Mesenchymal stem cell (in vitro differentiated cells and primary cell): ENCODE measurements at regions not wholly inside any gene's neighbourhood (a gene's known extent, or its start where the extent isn't known, plus 50 kb on each side); places are given as distances from the start of the nearest gene placed in this dataset.

Source experiments
- DNase-seq: peaks from one replicate; pipeline ENCODE4 v3.0.0-alpha.2; 2013
- H2AFZ ChIP-seq: one replicate; pipeline ENCODE4 v1.6.1; 2013; ENCODE audit warnings: low read depth, mild to moderate bottlenecking, control low read depth, inconsistent platforms, low read length, moderate library complexity
- H2AK5ac ChIP-seq: 2 replicates; pipeline ENCODE4 v1.6.1; 2013; ENCODE audit warnings: low read length, moderate library complexity, mild to moderate bottlenecking, inconsistent platforms; ENCODE audit not compliant: severe bottlenecking
- H2BK120ac ChIP-seq: one replicate; pipeline ENCODE4 v1.6.1; 2013; ENCODE audit warnings: low read depth, mild to moderate bottlenecking, inconsistent platforms, low read length, moderate library complexity
- H2BK12ac ChIP-seq, 2 experiments: one replicate each; pipeline ENCODE4 v1.6.1; 2013; ENCODE audit warnings: inconsistent platforms in 2 of 2, low read length in 2 of 2, mild to moderate bottlenecking in 2 of 2, moderate library complexity in 2 of 2, control low read depth in 1 of 2
- H2BK15ac ChIP-seq: one replicate; pipeline ENCODE4 v1.6.1; 2013; ENCODE audit warnings: mild to moderate bottlenecking, low read depth, inconsistent platforms; ENCODE audit not compliant: poor library complexity, severe bottlenecking
- H2BK5ac ChIP-seq: 2 replicates; pipeline ENCODE4 v1.6.1; 2013; ENCODE audit warnings: low read depth, mild to moderate bottlenecking, low read length, control low read depth, inconsistent platforms; ENCODE audit not compliant: poor library complexity, severe bottlenecking
- H3K14ac ChIP-seq, 2 experiments: one replicate each; pipeline ENCODE4 v1.6.1; 2013; ENCODE audit warnings: inconsistent platforms in 2 of 2, low read length in 2 of 2, control low read depth in 1 of 2, mild to moderate bottlenecking in 1 of 2, moderate library complexity in 1 of 2
- H3K18ac ChIP-seq, 2 experiments: one replicate each; pipeline ENCODE4 v1.6.1; 2013; ENCODE audit warnings: inconsistent platforms in 2 of 2, low read length in 2 of 2, control low read depth in 1 of 2, low read depth in 1 of 2, mild to moderate bottlenecking in 1 of 2
- H3K23ac ChIP-seq, 2 experiments: one replicate each; pipeline ENCODE4 v1.6.1; 2013; ENCODE audit warnings: inconsistent platforms in 2 of 2, low read length in 2 of 2, mild to moderate bottlenecking in 2 of 2, moderate library complexity in 2 of 2, control low read depth in 1 of 2
- H3K27ac ChIP-seq: 2 replicates; pipeline ENCODE4 v1.5.1; 2013; ENCODE audit warnings: mild to moderate bottlenecking, moderate library complexity, low read length, control low read depth, inconsistent platforms; ENCODE audit not compliant: poor library complexity, severe bottlenecking
- H3K27me3 ChIP-seq, 2 experiments: 2 replicates each; pipeline versions ENCODE4 v1.6.1 to v1.7.0; 2013; ENCODE audit warnings: low read length in 2 of 2, mild to moderate bottlenecking in 2 of 2, moderate library complexity in 2 of 2, control low read depth in 1 of 2, inconsistent platforms in 1 of 2; ENCODE audit not compliant: control insufficient read depth in 1 of 2, insufficient read depth in 1 of 2
- H3K36me3 ChIP-seq, 2 experiments: 2 replicates each; pipeline versions ENCODE4 v1.6.1 to v1.7.0; 2013; ENCODE audit warnings: low read length in 2 of 2, control low read depth in 1 of 2, inconsistent platforms in 1 of 2, low read depth in 1 of 2, mild to moderate bottlenecking in 1 of 2; ENCODE audit not compliant: insufficient read depth in 2 of 2, control insufficient read depth in 1 of 2
- H3K4ac ChIP-seq, 2 experiments: one replicate each; pipeline ENCODE4 v1.6.1; 2013; ENCODE audit warnings: inconsistent platforms in 2 of 2, low read length in 2 of 2, mild to moderate bottlenecking in 2 of 2, moderate library complexity in 2 of 2, control low read depth in 1 of 2, low read depth in 1 of 2
- H3K4me1 ChIP-seq: 2 replicates; pipeline ENCODE4 v1.6.1; 2013; ENCODE audit warnings: low read depth, low read length, control low read depth; ENCODE audit not compliant: control insufficient read depth, insufficient read depth
- H3K4me2 ChIP-seq: 2 replicates; pipeline ENCODE4 v1.6.1; 2013; ENCODE audit warnings: low read length, mild to moderate bottlenecking, inconsistent platforms; ENCODE audit not compliant: poor library complexity, severe bottlenecking
- H3K4me3 ChIP-seq, 2 experiments: 2 replicates each; pipeline versions ENCODE4 v1.5.1 to v1.7.0; 2013; ENCODE audit warnings: low read length in 2 of 2, mild to moderate bottlenecking in 2 of 2, control low read depth in 1 of 2, low read depth in 1 of 2; ENCODE audit not compliant: insufficient read depth in 1 of 2
- H3K79me1 ChIP-seq: replicated peaks from 2 replicates; pipeline ENCODE4 v1.6.1; 2013; ENCODE audit warnings: mild to moderate bottlenecking, control low read depth, low read length, inconsistent platforms; ENCODE audit not compliant: poor library complexity, severe bottlenecking
- H3K9ac ChIP-seq: 2 replicates; pipeline ENCODE4 v1.7.0; 2013; ENCODE audit warnings: mild to moderate bottlenecking, low read length, moderate library complexity
- H3K9me3 ChIP-seq: 2 replicates; pipeline ENCODE4 v1.7.0; 2013; ENCODE audit warnings: mild to moderate bottlenecking, low read length; ENCODE audit not compliant: control insufficient read depth
- H4K8ac ChIP-seq: one replicate; pipeline ENCODE4 v1.6.1; 2013; ENCODE audit warnings: inconsistent platforms, mild to moderate bottlenecking, low read length, moderate library complexity
- H4K91ac ChIP-seq: one replicate; pipeline ENCODE4 v1.6.1; 2013; ENCODE audit warnings: mild to moderate bottlenecking, low read length, inconsistent platforms
- WGBS: methylation state at CpG from one replicate; pipeline ENCODE4 v1.1.7; 2013; ENCODE audit warnings: mixed read lengths; 5-methylcytosine and 5-hydroxymethylcytosine counted together

DNA sequence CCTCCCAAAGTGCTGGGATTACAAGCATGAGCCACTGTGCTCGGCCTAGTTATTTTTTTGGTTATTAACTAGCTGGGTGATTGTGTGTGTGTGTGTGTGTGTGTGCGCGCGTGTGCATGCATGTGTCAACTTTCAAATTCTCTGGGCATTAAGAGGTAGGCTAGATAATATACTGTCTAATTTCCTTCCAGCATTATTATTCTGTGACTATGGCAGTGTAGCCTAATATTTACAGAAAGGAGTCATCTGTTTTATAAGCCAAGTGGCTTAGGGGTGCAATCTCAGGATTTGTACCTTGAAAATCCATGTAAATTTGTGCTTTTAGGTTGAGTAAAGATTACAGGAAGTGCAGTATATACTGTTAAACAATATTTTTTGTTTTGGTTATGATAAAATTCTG lies 85.1 kb upstream of the ZBTB20 start:
- H3K23ac ChIP-seq, result no peak overlapping the region
- H2BK120ac ChIP-seq, result no peak overlapping the region
- no peaks in the 10 kb centered on the region for H3K27me3 ChIP-seq
- no peak overlapping the region for H3K27ac ChIP-seq
- H3K4me1 ChIP-seq, result no peaks in the 10 kb centered on the region
- H2BK12ac ChIP-seq, result no peak overlapping the region
- H2AFZ ChIP-seq, result no peak overlapping the region
- no peak overlapping the region for H2AK5ac ChIP-seq
- H2BK15ac ChIP-seq, result no peak overlapping the region
- no peak overlapping the region for H3K18ac ChIP-seq
- no peaks in the 10 kb centered on the region for H3K36me3 ChIP-seq
- H3K9me3 ChIP-seq, result no peaks in the 10 kb centered on the region
- H3K4me3 ChIP-seq, result no peak overlapping the region
- H4K91ac ChIP-seq, result no peak overlapping the region
- H3K79me1 ChIP-seq, result no peaks in the 10 kb centered on the region
- WGBS, result 75% methylated on average over 1 of the region's 4 CpGs
- no peak overlapping the region for H4K8ac ChIP-seq
- H3K14ac ChIP-seq, result no peak overlapping the region
- no peak overlapping the region for H3K4ac ChIP-seq
- no peak overlapping the region for H3K9ac ChIP-seq
- no peak overlapping the region for H2BK5ac ChIP-seq
- no peak for DNase-seq
- no peak overlapping the region for H3K4me2 ChIP-seq

GRCh38 chr3:115233021-115233420 lies 85.9 kb upstream of the ZBTB20 start:
- no peaks in the 10 kb centered on the region for H3K79me1 ChIP-seq
- DNase-seq, result no peak
- H3K4me3 ChIP-seq, result no peak overlapping the region
- H3K4ac ChIP-seq, result no peak overlapping the region
- H3K9me3 ChIP-seq, result no peaks in the 10 kb centered on the region
- H4K8ac ChIP-seq, result no peak overlapping the region
- no peak overlapping the region for H2AK5ac ChIP-seq
- H2BK5ac ChIP-seq, result no peak overlapping the region
- peak overlapping the region; percentile 25 for H3K9ac ChIP-seq
- H3K23ac ChIP-seq, result no peak overlapping the region
- no peak overlapping the region for H2BK15ac ChIP-seq
- no peak overlapping the region for H2AFZ ChIP-seq
- no peaks in the 10 kb centered on the region for H3K27me3 ChIP-seq
- H3K18ac ChIP-seq, result no peak overlapping the region
- no peaks in the 10 kb centered on the region for H3K4me1 ChIP-seq
- no peak overlapping the region for H3K27ac ChIP-seq
- H2BK120ac ChIP-seq, result no peak overlapping the region
- H4K91ac ChIP-seq, result no peak overlapping the region
- no peak overlapping the region for H2BK12ac ChIP-seq
- no CpG with 5 or more reads among the region's 2 CpGs for WGBS
- H3K14ac ChIP-seq, result no peak overlapping the region
- H3K4me2 ChIP-seq, result no peak overlapping the region
- no peaks in the 10 kb centered on the region for H3K36me3 ChIP-seq

- H3K27me3 ChIP-seq, result no peaks in the 10 kb centered on the region
- H3K9me3 ChIP-seq, result no peaks in the 10 kb centered on the region
- H2BK15ac ChIP-seq, result no peak overlapping the region
- H3K4me3 ChIP-seq, result no peak overlapping the region
- H2BK5ac ChIP-seq, result no peak overlapping the region
- no peak overlapping the region for H4K8ac ChIP-seq
- H3K79me1 ChIP-seq, result no peaks in the 10 kb centered on the region
- H4K91ac ChIP-seq, result no peak overlapping the region
- H2AFZ ChIP-seq, result no peak overlapping the region
- H2BK120ac ChIP-seq, result no peak overlapping the region
- H3K14ac ChIP-seq, result no peak overlapping the region
- H3K4ac ChIP-seq, result no peak overlapping the region
- no peak overlapping the region for H3K27ac ChIP-seq
- no peak overlapping the region for H2BK12ac ChIP-seq
- H2AK5ac ChIP-seq, result no peak overlapping the region
- H3K4me2 ChIP-seq, result no peak overlapping the region
- DNase-seq, result no peak
- WGBS, result 100% methylated on average over 1 of the region's 2 CpGs
- no peak overlapping the region for H3K9ac ChIP-seq
- no peak overlapping the region for H3K23ac ChIP-seq
- peaks cover 2% of the 10 kb centered on the region for H3K4me1 ChIP-seq
- H3K36me3 ChIP-seq, result no peaks in the 10 kb centered on the region
- H3K18ac ChIP-seq, result no peak overlapping the region
Observed at GRCh38 chr3:115236496-115236895, 89.4 kb upstream of the ZBTB20 start.

GRCh38 chr3:115239717-115240116 lies 92.6 kb upstream of the ZBTB20 start:
- Histone ChIP-seq H3K79me1 (no peaks in the 10 kb centered on the region), H3K36me3 (no peaks in the 10 kb centered on the region), H3K23ac (no peak overlapping the region), H3K27me3 (no peaks in the 10 kb centered on the region), H3K27ac (no peak overlapping the region), H2BK15ac (no peak overlapping the region), H3K9me3 (no peaks in the 10 kb centered on the region), H2BK5ac (no peak overlapping the region), H3K9ac (peak overlapping the region; percentile 65), H2AK5ac (no peak overlapping the region), H3K4me2 (peak overlapping the region; percentile 2), H3K4me1 (peaks cover 2% of the 10 kb centered on the region), H2BK12ac (no peak overlapping the region), H3K4ac (no peak overlapping the region), H2AFZ (no peak overlapping the region), H4K91ac (no peak overlapping the region), H2BK120ac (no peak overlapping the region), H3K18ac (no peak overlapping the region), H3K14ac (no peak overlapping the region), H4K8ac (no peak overlapping the region), H3K4me3 (no peak overlapping the region)
- peak; percentile 94 for DNase-seq
- WGBS, result 8% methylated on average over 6 of the region's 6 CpGs
